WTC11 (cell line): ENCODE measurements at regions not wholly inside any gene's neighbourhood (a gene's known extent, or its start where the extent isn't known, plus 50 kb on each side); places are given as distances from the start of the nearest gene placed in this dataset.
"Not testable (repeated sequence)": the region's sequence is repeated elsewhere in the genome, so short reads cannot be mapped to it uniquely, and the experiment has no call there.

ENCODE experiments used
- ESRRA ChIP-seq: sonication (generic); formaldehyde crosslinking; IDR thresholded peaks from 2 replicates; pipeline ENCODE4 v1.8.1; 2022; ENCODE audit warnings: mild to moderate bottlenecking, missing genetic modification reagents, borderline replicate concordance
- FOXJ3 ChIP-seq: sonication (generic); formaldehyde crosslinking; IDR thresholded peaks from 2 replicates; pipeline ENCODE4 v1.9.0; 2021; ENCODE audit warnings: missing genetic modification reagents, mild to moderate bottlenecking, borderline replicate concordance
- TEAD1 ChIP-seq: sonication (generic); formaldehyde crosslinking; IDR thresholded peaks from 2 replicates; pipeline ENCODE4 v1.8.0; 2022; ENCODE audit warnings: mild to moderate bottlenecking, missing genetic modification reagents
- ZBTB21 ChIP-seq: sonication (generic); formaldehyde crosslinking; IDR thresholded peaks from 2 replicates; pipeline ENCODE4 v1.8.1; 2023; ENCODE audit warnings: mild to moderate bottlenecking, missing genetic modification reagents, borderline replicate concordance
- ZNF423 ChIP-seq: fragments of 250-450 bp; sonication (Bioruptor Pico); IDR thresholded peaks from 2 replicates; pipeline ENCODE4 v2.1.2; 2022; ENCODE audit warnings: mild to moderate bottlenecking, moderate library complexity
- TF ChIP-seq, protein P1 (sequence below): sonication (generic); formaldehyde crosslinking; IDR thresholded peaks from 2 replicates; pipeline ENCODE4 v1.8.0; 2022; ENCODE audit warnings: mild to moderate bottlenecking, missing genetic modification reagents
- TF ChIP-seq, protein P2 (sequence below): sonication (generic); formaldehyde crosslinking; IDR thresholded peaks from 2 replicates; pipeline ENCODE4 v1.8.0; 2022; ENCODE audit warnings: mild to moderate bottlenecking, missing genetic modification reagents
- TF ChIP-seq, protein P3 (sequence below): sonication (generic); formaldehyde crosslinking; IDR thresholded peaks from 2 replicates; pipeline ENCODE4 v1.8.0; 2023; ENCODE audit warnings: mild to moderate bottlenecking, missing genetic modification reagents
- TF ChIP-seq, protein P4 (sequence below): sonication (generic); formaldehyde crosslinking; IDR thresholded peaks from 2 replicates; pipeline ENCODE4 v1.8.0; 2022; ENCODE audit warnings: mild to moderate bottlenecking, missing genetic modification reagents
- TF ChIP-seq, protein P5 (sequence below): fragments of 200-600 bp; IDR thresholded peaks from 2 replicates; pipeline ENCODE4 v1.8.0; 2022; ENCODE audit warnings: antibody characterized with exemption
- TF ChIP-seq, protein P6 (sequence below): sonication (generic); formaldehyde crosslinking; conservative IDR thresholded peaks from 2 replicates; pipeline ENCODE4 v1.8.1; 2023; ENCODE audit warnings: mild to moderate bottlenecking, low read depth, missing genetic modification reagents, moderate library complexity
- TF ChIP-seq, protein P7 (sequence below): sonication (generic); formaldehyde crosslinking; IDR thresholded peaks from 2 replicates; pipeline ENCODE4 v1.8.1; 2022; ENCODE audit warnings: mild to moderate bottlenecking, moderate library complexity, missing genetic modification reagents

DNA sequence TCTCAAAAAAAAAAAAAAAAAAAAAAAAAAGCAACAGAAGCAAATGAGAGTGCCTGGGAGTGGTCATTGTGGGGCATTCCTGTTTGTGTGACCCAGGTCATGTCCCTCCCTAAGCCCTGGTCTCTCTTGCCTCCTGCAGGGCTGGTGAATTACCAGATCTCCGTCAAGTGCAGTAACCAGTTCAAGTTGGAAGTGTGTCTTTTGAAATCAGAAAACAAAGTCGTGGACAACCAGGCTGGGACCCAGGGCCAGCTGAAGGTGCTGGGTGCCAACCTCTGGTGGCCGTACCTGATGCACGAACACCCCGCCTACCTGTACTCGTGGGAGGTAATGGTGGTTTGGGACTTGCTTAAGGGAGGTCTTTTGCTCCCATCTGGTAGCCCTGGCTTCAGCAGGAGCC, 1362.0 kb downstream of the CDH12 start:
- TF ChIP-seq, protein P1, sequence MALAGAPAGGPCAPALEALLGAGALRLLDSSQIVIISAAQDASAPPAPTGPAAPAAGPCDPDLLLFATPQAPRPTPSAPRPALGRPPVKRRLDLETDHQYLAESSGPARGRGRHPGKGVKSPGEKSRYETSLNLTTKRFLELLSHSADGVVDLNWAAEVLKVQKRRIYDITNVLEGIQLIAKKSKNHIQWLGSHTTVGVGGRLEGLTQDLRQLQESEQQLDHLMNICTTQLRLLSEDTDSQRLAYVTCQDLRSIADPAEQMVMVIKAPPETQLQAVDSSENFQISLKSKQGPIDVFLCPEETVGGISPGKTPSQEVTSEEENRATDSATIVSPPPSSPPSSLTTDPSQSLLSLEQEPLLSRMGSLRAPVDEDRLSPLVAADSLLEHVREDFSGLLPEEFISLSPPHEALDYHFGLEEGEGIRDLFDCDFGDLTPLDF (CRISPR knock-in tag) = not testable (repeated sequence)
- TF ChIP-seq, protein P2, sequence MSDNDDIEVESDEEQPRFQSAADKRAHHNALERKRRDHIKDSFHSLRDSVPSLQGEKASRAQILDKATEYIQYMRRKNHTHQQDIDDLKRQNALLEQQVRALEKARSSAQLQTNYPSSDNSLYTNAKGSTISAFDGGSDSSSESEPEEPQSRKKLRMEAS (CRISPR knock-in tag) = not testable (repeated sequence)
- not testable (repeated sequence) for TF ChIP-seq ESRRA (CRISPR knock-in tag); ZNF423; ZBTB21; TEAD1 (CRISPR knock-in tag); FOXJ3 (CRISPR knock-in tag)
- TF ChIP-seq, protein P3, sequence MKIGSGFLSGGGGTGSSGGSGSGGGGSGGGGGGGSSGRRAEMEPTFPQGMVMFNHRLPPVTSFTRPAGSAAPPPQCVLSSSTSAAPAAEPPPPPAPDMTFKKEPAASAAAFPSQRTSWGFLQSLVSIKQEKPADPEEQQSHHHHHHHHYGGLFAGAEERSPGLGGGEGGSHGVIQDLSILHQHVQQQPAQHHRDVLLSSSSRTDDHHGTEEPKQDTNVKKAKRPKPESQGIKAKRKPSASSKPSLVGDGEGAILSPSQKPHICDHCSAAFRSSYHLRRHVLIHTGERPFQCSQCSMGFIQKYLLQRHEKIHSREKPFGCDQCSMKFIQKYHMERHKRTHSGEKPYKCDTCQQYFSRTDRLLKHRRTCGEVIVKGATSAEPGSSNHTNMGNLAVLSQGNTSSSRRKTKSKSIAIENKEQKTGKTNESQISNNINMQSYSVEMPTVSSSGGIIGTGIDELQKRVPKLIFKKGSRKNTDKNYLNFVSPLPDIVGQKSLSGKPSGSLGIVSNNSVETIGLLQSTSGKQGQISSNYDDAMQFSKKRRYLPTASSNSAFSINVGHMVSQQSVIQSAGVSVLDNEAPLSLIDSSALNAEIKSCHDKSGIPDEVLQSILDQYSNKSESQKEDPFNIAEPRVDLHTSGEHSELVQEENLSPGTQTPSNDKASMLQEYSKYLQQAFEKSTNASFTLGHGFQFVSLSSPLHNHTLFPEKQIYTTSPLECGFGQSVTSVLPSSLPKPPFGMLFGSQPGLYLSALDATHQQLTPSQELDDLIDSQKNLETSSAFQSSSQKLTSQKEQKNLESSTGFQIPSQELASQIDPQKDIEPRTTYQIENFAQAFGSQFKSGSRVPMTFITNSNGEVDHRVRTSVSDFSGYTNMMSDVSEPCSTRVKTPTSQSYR (CRISPR knock-in tag) = not testable (repeated sequence)
- TF ChIP-seq, protein P4, sequence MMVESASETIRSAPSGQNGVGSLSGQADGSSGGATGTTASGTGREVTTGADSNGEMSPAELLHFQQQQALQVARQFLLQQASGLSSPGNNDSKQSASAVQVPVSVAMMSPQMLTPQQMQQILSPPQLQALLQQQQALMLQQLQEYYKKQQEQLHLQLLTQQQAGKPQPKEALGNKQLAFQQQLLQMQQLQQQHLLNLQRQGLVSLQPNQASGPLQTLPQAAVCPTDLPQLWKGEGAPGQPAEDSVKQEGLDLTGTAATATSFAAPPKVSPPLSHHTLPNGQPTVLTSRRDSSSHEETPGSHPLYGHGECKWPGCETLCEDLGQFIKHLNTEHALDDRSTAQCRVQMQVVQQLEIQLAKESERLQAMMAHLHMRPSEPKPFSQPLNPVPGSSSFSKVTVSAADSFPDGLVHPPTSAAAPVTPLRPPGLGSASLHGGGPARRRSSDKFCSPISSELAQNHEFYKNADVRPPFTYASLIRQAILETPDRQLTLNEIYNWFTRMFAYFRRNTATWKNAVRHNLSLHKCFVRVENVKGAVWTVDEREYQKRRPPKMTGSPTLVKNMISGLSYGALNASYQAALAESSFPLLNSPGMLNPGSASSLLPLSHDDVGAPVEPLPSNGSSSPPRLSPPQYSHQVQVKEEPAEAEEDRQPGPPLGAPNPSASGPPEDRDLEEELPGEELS (CRISPR knock-in tag) = not testable (repeated sequence)
- TF ChIP-seq, protein P5, sequence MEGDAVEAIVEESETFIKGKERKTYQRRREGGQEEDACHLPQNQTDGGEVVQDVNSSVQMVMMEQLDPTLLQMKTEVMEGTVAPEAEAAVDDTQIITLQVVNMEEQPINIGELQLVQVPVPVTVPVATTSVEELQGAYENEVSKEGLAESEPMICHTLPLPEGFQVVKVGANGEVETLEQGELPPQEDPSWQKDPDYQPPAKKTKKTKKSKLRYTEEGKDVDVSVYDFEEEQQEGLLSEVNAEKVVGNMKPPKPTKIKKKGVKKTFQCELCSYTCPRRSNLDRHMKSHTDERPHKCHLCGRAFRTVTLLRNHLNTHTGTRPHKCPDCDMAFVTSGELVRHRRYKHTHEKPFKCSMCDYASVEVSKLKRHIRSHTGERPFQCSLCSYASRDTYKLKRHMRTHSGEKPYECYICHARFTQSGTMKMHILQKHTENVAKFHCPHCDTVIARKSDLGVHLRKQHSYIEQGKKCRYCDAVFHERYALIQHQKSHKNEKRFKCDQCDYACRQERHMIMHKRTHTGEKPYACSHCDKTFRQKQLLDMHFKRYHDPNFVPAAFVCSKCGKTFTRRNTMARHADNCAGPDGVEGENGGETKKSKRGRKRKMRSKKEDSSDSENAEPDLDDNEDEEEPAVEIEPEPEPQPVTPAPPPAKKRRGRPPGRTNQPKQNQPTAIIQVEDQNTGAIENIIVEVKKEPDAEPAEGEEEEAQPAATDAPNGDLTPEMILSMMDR = not testable (repeated sequence)
- TF ChIP-seq, protein P6, sequence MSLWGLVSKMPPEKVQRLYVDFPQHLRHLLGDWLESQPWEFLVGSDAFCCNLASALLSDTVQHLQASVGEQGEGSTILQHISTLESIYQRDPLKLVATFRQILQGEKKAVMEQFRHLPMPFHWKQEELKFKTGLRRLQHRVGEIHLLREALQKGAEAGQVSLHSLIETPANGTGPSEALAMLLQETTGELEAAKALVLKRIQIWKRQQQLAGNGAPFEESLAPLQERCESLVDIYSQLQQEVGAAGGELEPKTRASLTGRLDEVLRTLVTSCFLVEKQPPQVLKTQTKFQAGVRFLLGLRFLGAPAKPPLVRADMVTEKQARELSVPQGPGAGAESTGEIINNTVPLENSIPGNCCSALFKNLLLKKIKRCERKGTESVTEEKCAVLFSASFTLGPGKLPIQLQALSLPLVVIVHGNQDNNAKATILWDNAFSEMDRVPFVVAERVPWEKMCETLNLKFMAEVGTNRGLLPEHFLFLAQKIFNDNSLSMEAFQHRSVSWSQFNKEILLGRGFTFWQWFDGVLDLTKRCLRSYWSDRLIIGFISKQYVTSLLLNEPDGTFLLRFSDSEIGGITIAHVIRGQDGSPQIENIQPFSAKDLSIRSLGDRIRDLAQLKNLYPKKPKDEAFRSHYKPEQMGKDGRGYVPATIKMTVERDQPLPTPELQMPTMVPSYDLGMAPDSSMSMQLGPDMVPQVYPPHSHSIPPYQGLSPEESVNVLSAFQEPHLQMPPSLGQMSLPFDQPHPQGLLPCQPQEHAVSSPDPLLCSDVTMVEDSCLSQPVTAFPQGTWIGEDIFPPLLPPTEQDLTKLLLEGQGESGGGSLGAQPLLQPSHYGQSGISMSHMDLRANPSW (CRISPR knock-in tag) = not testable (repeated sequence)
- TF ChIP-seq, protein P7, sequence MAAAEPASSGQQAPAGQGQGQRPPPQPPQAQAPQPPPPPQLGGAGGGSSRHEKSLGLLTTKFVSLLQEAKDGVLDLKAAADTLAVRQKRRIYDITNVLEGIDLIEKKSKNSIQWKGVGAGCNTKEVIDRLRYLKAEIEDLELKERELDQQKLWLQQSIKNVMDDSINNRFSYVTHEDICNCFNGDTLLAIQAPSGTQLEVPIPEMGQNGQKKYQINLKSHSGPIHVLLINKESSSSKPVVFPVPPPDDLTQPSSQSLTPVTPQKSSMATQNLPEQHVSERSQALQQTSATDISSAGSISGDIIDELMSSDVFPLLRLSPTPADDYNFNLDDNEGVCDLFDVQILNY = not testable (repeated sequence)
